ENCODE measurements at regions not wholly inside any gene's neighbourhood (a gene's known extent, or its start where the extent isn't known, plus 50 kb on each side); places are given as distances from the start of the nearest gene placed in this dataset.

- TF ChIP-seq EP300 (IDR thresholded peaks at IDR 0.05; ENCODE audit: borderline replicate concordance) = no peak
- no peak for TF ChIP-seq NFIC (IDR thresholded peaks at IDR 0.05)
- no peak for TF ChIP-seq FOXM1 (IDR thresholded peaks at IDR 0.05; ENCODE audit: borderline replicate concordance, low read depth)
- TF ChIP-seq TCF12 (IDR thresholded peaks at IDR 0.05; ENCODE audit: low read depth) = no peak
- TF ChIP-seq REST (IDR thresholded peaks at IDR 0.05; ENCODE audit: low read depth) = no peak
- no peak for TF ChIP-seq CREB1 (IDR thresholded peaks at IDR 0.05; ENCODE audit: low read depth)
- no peak for TF ChIP-seq EGR1 (IDR thresholded peaks at IDR 0.05)
Observed at GRCh38 chr4:101710806-101711205, 79.7 kb upstream of the BANK1 start.

GRCh38 chr4:101708293-101709039 lies 82.1 kb upstream of the BANK1 start:
- no peak for TF ChIP-seq MAX (IDR thresholded peaks at IDR 0.05)
- TF ChIP-seq USF1 (IDR thresholded peaks at IDR 0.05) = no peak
- TF ChIP-seq EGR1 (IDR thresholded peaks at IDR 0.05) = no peak
- TF ChIP-seq TAF1 (IDR thresholded peaks at IDR 0.05; ENCODE audit: low read depth) = no peak
- no peak for TF ChIP-seq CREB1 (IDR thresholded peaks at IDR 0.05; ENCODE audit: low read depth)
- TF ChIP-seq RAD21 (IDR thresholded peaks at IDR 0.05; ENCODE audit: low read depth) = no peak
- no peak for TF ChIP-seq REST (IDR thresholded peaks at IDR 0.05; ENCODE audit: low read depth)
- TF ChIP-seq CEBPB (IDR thresholded peaks at IDR 0.05) = no peak
- TF ChIP-seq TCF12 (IDR thresholded peaks at IDR 0.05; ENCODE audit: low read depth) = no peak
- TF ChIP-seq TEAD4 (IDR thresholded peaks at IDR 0.05) = no peak
- no peak for TF ChIP-seq EP300 (IDR thresholded peaks at IDR 0.05; ENCODE audit: borderline replicate concordance)
- no peak for TF ChIP-seq ZBTB7A (IDR thresholded peaks at IDR 0.05; ENCODE audit: low read depth)

GRCh38 chr4:101707596-101707995 lies 82.9 kb upstream of the BANK1 start:
- TF ChIP-seq USF1 (IDR thresholded peaks at IDR 0.05) (peak; percentile 37; the same call in 1 of the 2 replicates), RAD21 (IDR thresholded peaks at IDR 0.05; ENCODE audit: low read depth) (no peak)

- TF ChIP-seq MAX (IDR thresholded peaks at IDR 0.05) (no peak), TCF12 (IDR thresholded peaks at IDR 0.05; ENCODE audit: low read depth) (no peak), EP300 (IDR thresholded peaks at IDR 0.05; ENCODE audit: borderline replicate concordance) (no peak), TAF1 (IDR thresholded peaks at IDR 0.05; ENCODE audit: low read depth) (no peak), CREB1 (IDR thresholded peaks at IDR 0.05; ENCODE audit: low read depth) (no peak), FOXM1 (IDR thresholded peaks at IDR 0.05; ENCODE audit: borderline replicate concordance, low read depth) (no peak), TEAD4 (IDR thresholded peaks at IDR 0.05) (no peak), CEBPB (IDR thresholded peaks at IDR 0.05) (no peak), EGR1 (IDR thresholded peaks at IDR 0.05) (no peak), USF1 (IDR thresholded peaks at IDR 0.05) (no peak), NFIC (IDR thresholded peaks at IDR 0.05) (no peak), RAD21 (IDR thresholded peaks at IDR 0.05; ENCODE audit: low read depth) (no peak), YY1 (IDR thresholded peaks at IDR 0.05; ENCODE audit: low read depth) (no peak), ZBTB7A (IDR thresholded peaks at IDR 0.05; ENCODE audit: low read depth) (no peak), REST (IDR thresholded peaks at IDR 0.05; ENCODE audit: low read depth) (no peak)
Observed at GRCh38 chr4:101706535-101707057, 83.9 kb upstream of the BANK1 start.

All from Ishikawa (cell line).